NT2/D1 (cell line): ENCODE measurements at regions not wholly inside any gene's neighbourhood (a gene's known extent, or its start where the extent isn't known, plus 50 kb on each side); places are given as distances from the start of the nearest gene placed in this dataset.

Experiments
- SUZ12 ChIP-seq: IDR thresholded peaks from 2 replicates; pipeline ENCODE4 v1.6.1; 2011; ENCODE audit not compliant: insufficient read length, insufficient read depth; ENCODE audit errors: extremely low read depth
- YY1 ChIP-seq: IDR thresholded peaks from 2 replicates; pipeline ENCODE4 v1.6.1; 2011; ENCODE audit not compliant: insufficient read length, insufficient read depth
- ZNF274 ChIP-seq: IDR thresholded peaks from 2 replicates; pipeline ENCODE4 v1.6.1; 2011; ENCODE audit warnings: mild to moderate bottlenecking, low read depth, low read length

- TF ChIP-seq ZNF274 (no peak), SUZ12 (no peak), YY1 (no peak)
Observed at GRCh38 chr11:122363296-122363695, 247.3 kb upstream of the BLID start.
